ENCODE measurements at regions not wholly inside any gene's neighbourhood (a gene's known extent, or its start where the extent isn't known, plus 50 kb on each side); places are given as distances from the start of the nearest gene placed in this dataset.

DNA sequence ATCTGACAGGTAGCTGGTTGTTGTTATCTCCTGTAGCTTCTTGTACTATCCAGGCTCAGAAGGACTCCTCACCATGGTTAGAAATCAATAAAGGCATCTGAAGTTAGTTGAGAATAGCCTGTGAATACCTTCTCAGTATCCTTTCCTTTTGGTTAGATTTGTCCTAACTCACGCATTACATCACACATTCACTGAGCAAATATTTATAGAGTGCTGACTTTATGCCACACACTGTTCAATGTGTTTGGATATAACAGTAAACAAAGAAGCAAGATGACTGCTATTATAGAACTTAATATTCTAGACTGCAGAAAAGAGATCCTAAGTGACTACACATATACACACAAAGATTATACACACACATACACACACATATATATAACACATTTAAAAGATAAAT is 889.9 kb upstream of the CHAC2 start:
- DNase-seq (ENCODE audit: low spot score): no peak

DNA sequence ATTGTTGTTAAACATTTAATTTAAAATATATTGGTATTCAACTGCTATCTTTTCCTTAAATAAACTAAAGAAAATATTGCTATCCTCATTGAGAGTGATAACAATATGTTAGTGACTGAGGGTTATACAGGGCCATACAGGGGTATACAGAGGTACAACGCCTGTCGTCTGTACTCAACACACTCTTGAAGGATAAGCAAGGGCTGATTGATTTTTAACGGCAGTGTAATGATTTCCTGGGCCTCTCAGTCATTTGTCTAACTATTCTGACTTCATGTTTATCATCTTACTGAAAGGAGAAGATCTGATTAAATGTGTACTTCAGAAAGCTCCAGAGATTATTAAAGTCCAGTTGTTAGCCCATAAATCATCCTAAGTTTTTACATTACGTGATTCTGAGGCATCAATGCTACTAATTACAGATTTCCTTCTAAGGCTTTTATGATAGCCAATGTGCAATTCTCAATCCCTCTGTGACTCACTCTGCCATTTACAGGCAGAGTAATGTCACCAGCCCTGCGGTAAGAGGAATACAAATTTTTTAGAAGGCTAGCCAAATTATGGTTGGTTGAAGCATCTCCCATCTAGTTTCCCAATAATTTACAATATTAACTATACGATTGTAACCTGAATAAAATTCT is 893.0 kb upstream of the CHAC2 start:
- no peak for DNase-seq (ENCODE audit: low spot score)

DNA sequence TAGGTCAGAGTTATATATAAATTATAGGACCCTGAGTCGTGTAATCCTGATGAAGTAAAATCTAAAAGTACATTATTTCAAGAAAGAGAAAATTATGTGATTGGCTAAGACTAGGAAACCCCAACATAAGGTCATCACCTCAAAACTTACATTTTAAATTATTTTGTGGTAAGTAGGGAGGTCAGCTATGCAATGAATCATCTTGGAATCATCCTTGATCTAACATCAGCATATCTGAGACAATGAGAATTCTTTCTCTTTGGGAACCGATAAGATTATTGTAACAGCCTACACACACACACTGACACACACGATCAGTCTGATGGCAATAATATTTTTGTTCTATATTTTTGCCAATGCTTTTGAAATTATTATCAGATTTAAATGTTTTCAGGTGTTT is 904.8 kb upstream of the CHAC2 start:
- peak; percentile 13 for DNase-seq (ENCODE audit: low spot score)

DNA sequence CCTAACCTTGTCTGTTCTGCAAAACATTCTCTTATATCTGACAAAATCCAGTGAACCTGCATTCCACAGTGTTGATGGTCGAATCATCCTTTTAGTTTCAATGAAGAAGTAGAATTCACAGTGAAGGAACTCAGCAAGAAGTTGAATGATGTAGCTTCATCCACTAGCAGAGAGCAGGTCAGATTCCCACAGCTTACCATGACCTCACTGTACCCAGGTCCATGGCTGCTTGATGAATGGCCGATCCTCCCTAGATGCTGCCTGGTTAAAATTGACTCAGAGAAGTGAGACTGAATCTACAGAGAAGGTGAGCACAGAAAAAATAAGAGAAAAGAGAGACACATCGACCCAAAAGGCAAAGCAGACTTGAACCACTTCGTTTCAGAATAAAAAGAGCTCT is 906.0 kb upstream of the CHAC2 start:
- DNase-seq (ENCODE audit: low spot score): no peak

DNA sequence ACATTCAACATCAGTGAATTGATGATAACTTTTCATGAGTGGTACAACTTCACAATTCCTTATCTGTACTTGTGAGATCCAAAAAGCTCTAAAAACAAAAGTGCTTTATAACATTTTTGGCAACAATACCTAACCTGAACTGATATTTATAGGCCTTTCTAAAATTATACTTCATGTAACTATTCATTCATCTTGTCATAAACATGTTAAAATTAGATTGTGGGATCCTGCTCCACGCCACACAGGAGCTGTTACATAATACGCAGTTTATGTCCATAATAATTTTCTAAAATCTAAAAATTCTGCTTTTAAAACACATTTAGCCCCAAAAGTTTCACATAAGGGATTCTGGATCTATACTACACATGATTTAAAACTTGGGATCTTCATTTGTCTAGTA is 908.5 kb upstream of the CHAC2 start:
- DNase-seq (ENCODE audit: low spot score): no peak

DNA sequence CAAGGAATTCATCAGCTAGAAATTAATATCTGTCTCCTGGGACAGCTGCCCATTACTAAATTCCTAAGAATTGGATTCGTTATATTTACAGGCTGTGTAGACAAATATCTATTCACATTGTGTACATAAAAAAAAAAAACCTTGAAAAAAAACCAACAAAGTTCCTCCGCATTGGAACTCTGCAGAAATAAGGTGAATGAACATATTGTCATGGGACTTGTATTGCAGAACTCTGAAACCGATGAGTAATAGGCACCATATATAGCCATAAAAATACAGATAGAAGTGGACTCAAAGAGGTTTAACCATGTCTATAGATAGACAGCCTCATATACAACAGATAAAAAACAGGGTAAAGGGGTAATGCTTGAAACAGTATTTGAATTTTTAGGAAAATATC is 909.9 kb upstream of the CHAC2 start:
- DNase-seq (ENCODE audit: low spot score): no peak

DNA sequence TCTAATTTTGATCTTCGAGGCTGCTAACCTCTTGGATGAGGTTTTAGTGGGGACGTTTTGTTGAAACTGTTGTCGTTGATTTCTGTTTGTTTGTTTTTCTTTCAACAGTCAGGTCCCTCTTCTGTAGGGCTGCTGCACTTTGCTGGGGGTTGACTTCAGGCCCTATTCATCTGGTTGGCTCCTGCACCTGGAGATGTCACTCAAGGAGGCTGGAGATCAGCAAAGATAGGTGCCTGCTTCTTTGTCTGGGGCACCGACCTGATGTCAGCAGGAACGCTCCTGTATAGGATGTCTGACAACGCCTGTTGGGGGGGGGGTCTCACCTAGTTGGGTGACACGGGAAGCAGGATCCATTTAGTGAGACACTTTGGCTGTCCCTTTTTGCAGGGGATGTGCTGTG is 915.6 kb upstream of the CHAC2 start:
- DNase-seq (ENCODE audit: low spot score): no peak

DNA sequence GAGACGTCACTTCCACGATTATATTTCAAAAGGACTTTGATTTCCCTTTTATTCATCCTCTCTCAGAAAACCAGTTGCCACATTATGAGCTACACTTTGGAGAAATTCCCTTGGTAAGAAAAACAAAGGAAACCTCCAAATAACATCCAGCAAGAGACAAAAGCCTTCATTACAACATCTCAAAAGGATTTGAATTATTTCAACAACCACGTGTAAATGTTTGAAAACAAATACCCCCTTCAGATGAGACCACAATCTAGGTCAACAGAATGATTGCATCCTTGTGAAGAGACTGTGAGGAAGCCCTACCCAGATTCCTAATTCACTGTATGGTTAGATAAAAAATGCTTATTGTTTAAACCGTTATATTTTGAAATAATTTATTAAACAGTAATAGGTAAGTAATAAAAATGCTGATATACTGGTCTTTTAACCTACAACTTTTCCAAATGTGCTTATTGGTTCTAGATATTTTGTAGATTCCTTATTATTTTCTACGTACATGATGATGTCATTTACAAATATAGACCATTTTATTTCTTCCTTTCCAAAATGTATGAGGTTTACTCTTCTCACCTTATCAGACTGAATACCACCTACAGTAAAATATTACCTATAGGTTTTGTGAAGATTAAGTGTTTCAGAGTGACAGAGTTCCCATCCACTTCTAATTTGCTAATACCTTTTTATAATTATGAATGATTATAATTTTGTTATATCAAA is 922.7 kb upstream of the CHAC2 start:
- DNase-seq (ENCODE audit: low spot score): no peak

DNA sequence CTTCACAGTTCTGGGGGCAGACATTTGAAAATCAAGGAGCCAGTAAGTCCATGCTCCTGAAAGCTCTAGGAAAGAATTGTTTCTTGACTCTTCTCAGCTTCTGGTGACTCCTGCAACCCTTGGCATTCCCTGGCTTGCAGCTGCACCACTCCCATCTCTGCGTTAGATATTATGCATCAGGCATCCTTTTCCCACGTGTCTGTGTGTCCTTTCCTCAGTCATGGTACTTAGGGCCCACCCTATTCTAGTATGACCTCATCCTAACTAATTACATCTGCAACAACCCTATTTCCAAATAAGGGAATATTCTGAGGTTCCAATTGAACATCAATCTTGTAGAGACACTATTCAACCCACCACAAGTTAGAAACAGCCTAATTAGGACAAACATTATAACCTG is 931.7 kb upstream of the CHAC2 start:
- no peak for DNase-seq (ENCODE audit: low spot score)

DNA sequence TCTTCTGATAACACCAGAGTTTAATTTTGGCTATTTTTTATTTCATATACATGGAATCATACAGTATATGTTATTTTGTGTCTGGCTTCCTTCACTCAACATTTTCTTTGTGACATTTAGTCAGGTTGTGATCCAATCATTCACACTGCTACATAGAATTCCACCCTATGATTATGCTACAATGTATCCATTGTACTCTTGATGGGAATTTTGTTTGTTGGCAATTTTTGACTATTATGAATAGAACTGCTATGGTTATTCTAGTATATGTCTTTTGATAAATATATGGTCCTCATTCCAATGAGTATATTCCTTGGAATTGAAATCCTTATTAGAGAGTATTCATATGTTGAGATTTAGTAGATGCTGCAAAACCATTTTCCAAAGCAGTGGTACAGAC is 936.4 kb upstream of the CHAC2 start:
- DNase-seq (ENCODE audit: low spot score): no peak

DNA sequence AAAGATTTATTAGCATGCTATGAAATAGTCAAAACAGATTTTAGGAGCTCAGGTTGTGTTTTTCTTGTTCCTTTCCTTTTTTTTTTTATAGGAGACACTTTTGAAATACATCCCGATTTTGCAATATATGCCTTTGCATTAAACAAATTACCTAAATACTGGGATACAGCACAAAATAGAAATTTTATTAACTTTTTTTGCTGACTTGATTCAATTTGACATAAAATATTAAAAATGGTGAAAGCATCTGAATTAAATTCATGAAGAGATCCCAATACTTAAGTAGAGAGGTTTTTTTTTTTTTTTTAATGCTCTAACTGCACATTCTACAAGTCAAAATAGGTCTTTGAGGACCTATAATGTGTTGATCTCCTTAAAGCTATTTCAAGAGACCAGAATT is 939.5 kb upstream of the CHAC2 start:
- DNase-seq (ENCODE audit: low spot score): no peak

DNA sequence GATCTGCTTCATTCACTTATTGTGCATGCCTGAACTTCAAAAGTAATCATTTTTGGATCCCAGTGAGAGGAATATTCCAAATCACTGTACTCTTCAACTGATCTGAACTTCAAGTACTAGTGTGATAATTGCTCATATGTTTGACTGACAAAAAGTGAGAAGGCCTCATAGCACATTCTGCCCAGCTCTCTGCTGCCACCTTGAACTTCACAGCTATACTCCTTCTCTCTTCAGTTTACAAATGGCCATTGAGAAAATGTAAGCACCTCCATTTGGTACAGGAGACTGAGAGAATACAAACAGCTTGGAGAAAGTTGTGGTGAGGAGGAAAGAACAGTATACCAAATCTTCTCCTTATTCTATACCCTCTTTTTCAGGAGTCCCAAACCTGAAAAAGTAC is 946.0 kb upstream of the CHAC2 start:
- peak; percentile 33 for DNase-seq (ENCODE audit: low spot score)

DNA sequence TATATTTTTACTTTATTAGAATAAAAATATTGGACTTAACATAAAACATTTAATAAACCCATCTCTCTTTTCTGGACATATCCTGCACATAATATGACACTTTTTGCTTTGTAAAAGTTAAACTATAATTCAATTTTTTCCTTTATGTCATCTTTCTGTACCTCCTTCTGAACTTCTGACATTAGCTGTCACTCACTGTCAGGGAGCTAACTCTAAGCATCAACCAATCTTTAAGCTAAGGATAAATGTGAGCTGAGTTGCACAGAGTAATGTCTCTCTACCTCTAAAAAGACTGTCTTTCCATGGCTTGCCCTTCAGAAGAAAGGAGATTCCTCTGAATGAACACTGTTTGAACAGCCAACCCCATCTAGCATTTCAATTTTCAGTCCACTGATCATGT is 948.6 kb upstream of the CHAC2 start:
- no peak for DNase-seq (ENCODE audit: low spot score)

DNA sequence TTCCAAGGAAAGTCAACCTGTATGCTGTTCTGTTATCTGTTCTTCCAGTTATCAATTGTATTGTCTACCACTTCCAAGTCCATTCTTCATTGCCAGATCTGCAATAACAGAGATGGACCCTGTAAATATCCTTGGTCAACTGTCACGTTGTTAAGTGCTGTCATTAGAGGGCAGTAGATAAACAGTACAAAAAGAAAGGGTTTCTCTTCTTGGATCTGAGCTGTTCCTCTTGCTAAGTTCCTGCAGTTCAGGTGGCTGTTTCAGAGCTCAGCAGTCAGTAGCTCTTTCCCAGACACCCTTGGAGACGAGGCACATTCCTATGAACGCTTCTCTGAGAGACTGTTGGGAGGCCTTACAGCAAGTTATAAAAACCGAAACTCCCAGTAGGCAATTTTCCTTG is 957.1 kb upstream of the CHAC2 start:
- peak; percentile 67 for DNase-seq (ENCODE audit: low spot score)

DNA sequence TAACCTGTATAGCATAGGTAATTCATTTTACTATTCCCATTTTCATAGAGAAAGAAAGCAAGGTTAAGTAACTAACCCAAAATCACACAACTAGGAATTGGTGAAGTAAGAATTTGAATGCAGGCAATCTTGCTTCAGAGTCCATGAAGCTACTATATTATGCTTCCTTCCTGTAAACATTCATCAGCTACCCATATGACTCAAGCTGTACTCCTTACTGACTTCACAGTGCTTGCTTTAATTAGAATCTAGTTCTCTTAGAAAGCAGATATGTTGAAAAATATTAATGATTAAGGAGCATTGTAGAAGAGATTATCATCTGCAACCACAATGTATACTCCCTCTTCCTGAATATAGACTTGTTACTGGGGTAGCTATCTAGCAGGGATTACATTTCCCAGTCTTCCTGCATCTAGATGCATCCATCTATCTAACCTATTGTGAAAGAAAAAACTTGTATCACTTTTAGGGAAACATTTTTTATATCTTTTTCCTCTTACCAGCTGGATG is 961.6 kb upstream of the CHAC2 start:
- no peak for DNase-seq (ENCODE audit: low spot score)

DNA sequence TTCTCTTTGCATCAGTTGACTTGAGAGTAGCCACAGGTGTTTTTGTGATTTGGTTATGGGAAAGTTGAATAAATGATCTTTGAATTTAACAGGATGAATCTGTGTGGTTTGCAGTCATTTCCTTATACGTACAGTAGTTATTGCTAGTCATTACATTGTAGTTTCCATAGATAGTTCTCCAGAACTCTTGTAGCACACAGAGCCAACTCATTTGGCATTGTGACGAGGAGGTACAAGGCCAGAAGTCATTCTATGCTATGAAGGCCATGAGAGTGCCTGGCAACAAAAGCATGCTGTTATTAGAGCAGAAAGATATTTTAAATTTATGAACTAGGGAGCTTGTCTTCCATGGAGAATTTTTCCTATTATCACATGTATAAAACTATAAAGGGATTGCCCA is 973.0 kb upstream of the CHAC2 start:
- DNase-seq (ENCODE audit: low spot score): no peak

DNA sequence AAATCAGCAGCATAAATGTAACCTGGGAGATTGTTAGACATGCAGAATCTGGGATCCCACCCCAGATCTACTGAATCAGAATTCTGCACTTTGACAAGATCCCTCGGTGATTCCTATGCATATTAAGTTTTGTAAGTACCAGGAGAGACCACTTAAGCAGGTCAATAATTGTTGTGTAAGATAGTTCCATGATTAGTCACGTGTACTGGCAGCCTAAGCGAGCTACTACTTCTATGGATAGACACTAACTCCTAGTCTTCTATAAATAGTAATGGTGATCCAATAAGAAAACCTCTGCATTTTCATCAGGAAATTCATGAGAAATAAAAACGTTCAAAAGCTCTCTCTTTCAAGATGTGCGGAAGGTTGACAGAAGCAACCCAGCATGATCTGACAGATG is 988.2 kb upstream of the CHAC2 start:
- no peak for DNase-seq (ENCODE audit: low spot score)

DNA sequence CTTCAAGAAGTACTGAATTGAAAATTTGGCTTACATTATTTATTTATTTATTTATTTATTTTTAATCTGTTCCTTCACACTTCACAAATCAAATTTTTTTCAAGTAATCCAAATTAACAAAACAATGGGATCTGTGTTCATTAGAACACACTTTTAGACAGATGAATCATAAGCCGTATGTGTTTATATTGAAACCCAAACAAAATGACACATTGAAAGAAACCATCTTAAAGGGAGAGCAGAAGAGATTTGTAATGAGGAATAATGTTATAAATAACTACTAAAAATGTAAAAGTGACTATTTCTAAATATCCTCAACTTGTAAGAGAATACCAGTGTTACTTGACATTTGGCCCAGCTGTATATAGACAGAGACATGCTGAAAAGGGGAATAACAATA is 991.0 kb upstream of the CHAC2 start:
- DNase-seq (ENCODE audit: low spot score): no peak

DNA sequence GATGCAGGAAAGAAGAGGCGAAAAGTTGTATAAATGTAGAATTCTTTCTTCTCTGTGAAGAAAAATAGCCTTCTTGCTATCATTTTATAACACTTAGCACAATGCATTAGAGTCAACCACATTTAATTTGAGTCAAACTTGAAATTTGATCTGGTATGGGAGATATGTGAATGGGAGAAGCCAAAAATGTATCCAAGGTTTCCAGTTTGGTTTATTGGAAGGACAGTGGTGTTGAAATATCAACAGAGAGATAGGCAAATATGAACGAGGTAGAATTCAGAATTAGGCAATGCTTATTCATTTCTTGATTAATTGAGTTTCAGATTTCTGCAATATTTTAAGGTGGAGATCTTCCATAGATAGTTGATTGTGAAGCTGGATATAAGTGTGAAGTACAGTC is 991.9 kb upstream of the CHAC2 start:
- no peak for DNase-seq (ENCODE audit: low spot score)

DNA sequence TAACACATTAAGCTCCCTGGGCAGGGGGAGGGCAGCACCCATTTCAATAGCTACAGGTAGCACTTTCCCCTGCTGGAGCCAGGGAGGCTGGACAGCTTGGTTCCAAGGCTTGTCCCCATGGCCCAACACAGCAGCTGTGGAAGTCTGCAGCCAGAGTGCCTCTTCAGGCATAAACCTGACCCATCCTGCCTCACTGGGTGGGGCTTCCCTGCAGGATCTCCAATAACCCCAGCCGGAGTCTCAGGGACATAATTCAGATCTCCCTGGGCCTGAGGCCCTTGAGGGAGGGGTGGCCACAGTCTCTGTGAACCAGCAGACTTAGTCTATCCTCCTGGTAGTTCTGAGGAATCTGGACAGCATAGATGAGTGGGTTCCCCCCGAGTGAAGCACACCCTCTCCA is 1001.9 kb upstream of the CHAC2 start:
- DNase-seq (ENCODE audit: low spot score): no peak

DNA sequence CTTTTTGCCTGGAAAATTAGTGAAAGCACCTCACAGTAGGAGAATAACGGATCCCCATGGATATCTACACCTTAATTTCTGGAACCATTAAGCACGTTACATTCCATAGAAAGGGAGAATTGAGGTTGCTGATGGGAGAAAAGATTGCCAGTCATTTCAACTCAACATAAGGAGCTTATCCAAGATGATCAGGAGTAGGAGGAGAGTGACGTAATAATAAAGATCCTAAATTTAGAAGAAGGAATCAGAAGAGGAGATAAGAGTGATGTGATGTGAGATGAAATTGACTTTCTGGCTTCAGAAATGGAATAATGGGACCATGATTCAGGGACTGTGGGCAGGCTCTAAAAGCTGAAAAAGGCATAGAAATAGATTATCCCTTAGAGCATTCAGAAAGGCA is 1017.8 kb upstream of the CHAC2 start:
- DNase-seq (ENCODE audit: low spot score): no peak

DNA sequence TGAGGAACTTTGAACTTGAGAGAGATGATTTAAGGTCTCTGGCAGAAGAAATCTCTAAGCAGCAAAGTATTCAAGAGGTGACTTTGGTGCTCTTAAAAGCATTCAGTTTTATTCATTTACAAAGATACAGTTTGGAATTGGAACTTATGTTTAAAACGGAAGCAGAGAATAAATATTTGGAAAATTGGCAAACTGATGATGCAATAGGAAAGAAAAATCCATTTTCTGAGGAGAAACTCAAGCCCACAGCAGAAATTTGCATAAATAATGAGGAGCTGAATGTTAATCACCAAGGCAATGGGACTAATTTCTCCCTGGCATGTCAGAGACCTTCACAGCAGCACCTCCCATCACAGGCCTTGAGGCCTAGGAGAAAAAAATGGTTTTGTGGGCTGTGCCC is 1022.5 kb upstream of the CHAC2 start:
- DNase-seq (ENCODE audit: low spot score): no peak

DNA sequence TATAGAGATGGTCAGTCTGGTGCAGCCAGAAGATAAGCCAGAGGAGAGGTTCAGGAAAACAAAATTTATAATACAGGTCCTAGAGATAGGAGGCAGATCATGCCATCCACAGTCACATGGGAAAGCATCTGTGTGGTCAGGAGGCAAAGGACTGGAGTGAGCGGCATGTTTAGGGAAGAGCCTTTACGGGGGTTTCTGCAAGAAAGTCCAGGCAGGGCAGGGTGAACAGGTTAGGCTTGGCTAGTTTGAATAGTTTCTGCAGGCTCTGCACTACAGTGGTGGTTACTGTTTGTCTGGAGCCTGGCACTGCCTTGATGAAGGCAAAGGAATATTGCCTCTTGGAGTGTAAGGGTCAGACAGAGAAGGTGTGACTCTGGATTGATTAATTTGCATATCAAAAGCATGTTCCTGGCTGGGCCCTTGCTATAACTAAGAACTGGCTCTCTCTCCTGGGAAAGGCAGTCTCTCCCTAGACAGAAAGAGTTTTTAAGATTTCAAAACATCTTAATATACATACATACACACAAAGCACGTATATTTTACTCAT is 1034.7 kb upstream of the CHAC2 start:
- DNase-seq (ENCODE audit: low spot score): no peak

Measured in HT-29 (cell line).